Spleen (tissue), 7 donors: ENCODE measurements at regions not wholly inside any gene's neighbourhood (a gene's known extent, or its start where the extent isn't known, plus 50 kb on each side); places are given as distances from the start of the nearest gene placed in this dataset.

Experiments
- POLR2A ChIP-seq, 3 donors: fragments of 450-650 bp; IDR thresholded peaks; one replicate each; pipeline ENCODE4 v1.5.1; 2017; ENCODE audit warnings: antibody characterized with exemption in 3 of 3, mild to moderate bottlenecking in 1 of 3
- TF ChIP-seq, protein P1 (sequence below), 11 experiments: fragments of 200-600 bp in 7 of 11; fragments of 450-650 bp in 4 of 11; sonication (generic) in 4 of 11; IDR thresholded peaks in 8 of 11; conservative IDR thresholded peaks in 3 of 11; 1 replicate in 7 of 11; 2 replicates in 4 of 11; pipeline versions ENCODE4 v1.4.0 to v1.8.0; 2016 to 2021; ENCODE audit warnings: antibody characterized with exemption in 11 of 11, inconsistent platforms in 4 of 11, mild to moderate bottlenecking in 1 of 11
- donor health status: DM: no; HTN: no; CAD: no; lungs with moderate emphysema.
- donor health status: DM: no; HTN: no; CAD: no.
- donor health status: DM: no; HTN: no; CAD: no.

DNA sequence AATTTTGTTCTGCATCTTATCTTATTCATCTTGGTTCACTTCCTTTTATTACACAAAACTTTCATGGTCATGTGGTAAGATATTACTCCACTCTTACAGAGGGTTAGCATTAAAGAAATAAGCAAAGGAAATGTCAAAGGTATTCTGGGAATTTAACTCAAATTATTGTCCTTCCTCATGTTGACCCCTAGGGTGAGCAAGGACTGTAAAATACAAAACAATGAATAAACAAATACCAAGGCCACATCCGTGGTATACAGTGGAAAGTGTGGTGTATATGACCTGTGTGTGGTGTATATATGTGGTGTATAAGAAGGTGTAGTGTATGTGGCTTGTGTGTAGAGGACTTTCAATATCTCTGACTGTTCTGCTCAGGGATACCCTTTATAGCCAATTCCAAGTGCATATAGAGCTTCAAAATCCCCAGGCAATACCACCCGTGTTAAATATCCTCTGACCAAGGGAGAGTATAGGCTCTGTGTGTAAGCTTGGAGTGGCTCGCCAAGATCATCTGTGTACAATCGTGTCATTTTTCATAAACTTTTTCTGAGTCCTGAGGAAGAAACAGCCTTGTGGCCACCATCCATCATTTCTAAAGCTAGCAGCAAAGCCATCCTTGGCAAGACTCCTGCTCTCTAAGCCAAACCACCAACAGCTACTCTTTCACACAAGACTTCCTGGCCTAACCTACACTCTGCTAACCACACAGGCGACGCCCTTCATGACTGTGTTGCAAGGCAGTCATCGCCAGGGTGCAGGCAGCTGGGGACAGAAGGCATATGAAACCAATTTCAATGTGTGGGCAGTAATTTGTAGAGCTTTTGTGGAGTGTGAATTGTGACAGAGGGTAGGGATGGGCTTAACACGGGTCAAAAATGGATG, 548.0 kb downstream of the ETS1 start:
- TF ChIP-seq, protein P1, sequence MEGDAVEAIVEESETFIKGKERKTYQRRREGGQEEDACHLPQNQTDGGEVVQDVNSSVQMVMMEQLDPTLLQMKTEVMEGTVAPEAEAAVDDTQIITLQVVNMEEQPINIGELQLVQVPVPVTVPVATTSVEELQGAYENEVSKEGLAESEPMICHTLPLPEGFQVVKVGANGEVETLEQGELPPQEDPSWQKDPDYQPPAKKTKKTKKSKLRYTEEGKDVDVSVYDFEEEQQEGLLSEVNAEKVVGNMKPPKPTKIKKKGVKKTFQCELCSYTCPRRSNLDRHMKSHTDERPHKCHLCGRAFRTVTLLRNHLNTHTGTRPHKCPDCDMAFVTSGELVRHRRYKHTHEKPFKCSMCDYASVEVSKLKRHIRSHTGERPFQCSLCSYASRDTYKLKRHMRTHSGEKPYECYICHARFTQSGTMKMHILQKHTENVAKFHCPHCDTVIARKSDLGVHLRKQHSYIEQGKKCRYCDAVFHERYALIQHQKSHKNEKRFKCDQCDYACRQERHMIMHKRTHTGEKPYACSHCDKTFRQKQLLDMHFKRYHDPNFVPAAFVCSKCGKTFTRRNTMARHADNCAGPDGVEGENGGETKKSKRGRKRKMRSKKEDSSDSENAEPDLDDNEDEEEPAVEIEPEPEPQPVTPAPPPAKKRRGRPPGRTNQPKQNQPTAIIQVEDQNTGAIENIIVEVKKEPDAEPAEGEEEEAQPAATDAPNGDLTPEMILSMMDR (IDR thresholded peaks at IDR 0.05 in 8 of 11, conservative IDR thresholded peaks at IDR 0.05 in 3 of 11) = peak in 3 of 11 experiments; percentile 15 to 21 (median 16)
- TF ChIP-seq POLR2A (IDR thresholded peaks at IDR 0.05) = no peak
